ENCODE measurements at regions not wholly inside any gene's neighbourhood (a gene's known extent, or its start where the extent isn't known, plus 50 kb on each side); places are given as distances from the start of the nearest gene placed in this dataset.

- no peak overlapping the region for H2BK12ac ChIP-seq (ENCODE audit: insufficient read length, low read depth, low read length)
- no peak overlapping the region for H4K8ac ChIP-seq (replicated peaks; ENCODE audit: insufficient read length, low read depth, low read length)
- peaks cover 0 to 10% (median 0%) of the 10 kb centered on the region in 3 experiments; a peak in 4 of 7 replicates for H3K36me3 Mint-ChIP-seq (ENCODE audit: insufficient read depth in 1 of 3, low read depth in 3 of 3)
- no peaks in the 10 kb centered on the region for H3K4me1 Mint-ChIP-seq
- no peak overlapping the region for H3K4me3 Mint-ChIP-seq
- no CpG with 5 or more reads among the region's 8 CpGs for WGBS (ENCODE audit: extremely low coverage, insufficient read length, low lambda C conversion rate)
- no peaks in the 10 kb centered on the region for H3K9me3 ChIP-seq (ENCODE audit: control insufficient read depth, low read depth, low read length)
- H3K27ac ChIP-seq (ENCODE audit: insufficient read length, low read depth, low read length), result no peak overlapping the region
- TF ChIP-seq CTCF (conservative IDR thresholded peaks at IDR 0.05), result no peak
- no peaks in the 10 kb centered on the region; the same call in 1 of the 2 replicates for H3K27me3 ChIP-seq (ENCODE audit: insufficient read depth, low read length)
- H2BK120ac ChIP-seq (ENCODE audit: low read depth, low read length, poor library complexity, severe bottlenecking), result no peak overlapping the region
- H4K91ac ChIP-seq (ENCODE audit: insufficient read length, low read depth, low read length), result no peak overlapping the region
- no peak overlapping the region for H2AFZ ChIP-seq (ENCODE audit: low read length)
- no peak overlapping the region for H3K4ac ChIP-seq (ENCODE audit: low read depth, low read length)
- no peak for DNase-seq
- H2AK5ac ChIP-seq (ENCODE audit: insufficient read length, low read length), result no peak overlapping the region
- H3K23ac ChIP-seq (ENCODE audit: insufficient read length, low read depth, low read length), result no peak overlapping the region
- H3K27ac Mint-ChIP-seq, result no peak overlapping the region
- no peaks in the 10 kb centered on the region for H3K23me2 ChIP-seq (ENCODE audit: insufficient read length, low read depth, low read length, poor library complexity, severe bottlenecking)
- no peak overlapping the region for H4K5ac ChIP-seq (ENCODE audit: insufficient read length, low read depth, low read length)
- H2BK20ac ChIP-seq (ENCODE audit: low read depth, low read length, poor library complexity, severe bottlenecking), result no peak overlapping the region
- no peak overlapping the region for H3K9ac ChIP-seq (ENCODE audit: extremely low read depth, insufficient read length, low read length)
- no peak overlapping the region for H2BK15ac ChIP-seq (ENCODE audit: low read depth, low read length)
- no peak overlapping the region for H3K4me2 ChIP-seq (ENCODE audit: insufficient read depth, insufficient read length, low read length)
- H3K4me1 ChIP-seq (ENCODE audit: insufficient read depth, low read length), result no peaks in the 10 kb centered on the region
- no peak overlapping the region for H2BK5ac ChIP-seq (ENCODE audit: insufficient read length, low read length)
- no peaks in the 10 kb centered on the region for H4K20me1 ChIP-seq (ENCODE audit: control insufficient read depth, insufficient read depth, insufficient read length)
- H3K56ac ChIP-seq (ENCODE audit: insufficient read length, low read depth, low read length), result no peak overlapping the region
- H3K14ac ChIP-seq (ENCODE audit: insufficient read depth, low read length), result no peak overlapping the region
- no peak overlapping the region for H3K18ac ChIP-seq (ENCODE audit: insufficient read length, low read depth, low read length)
- H3K79me1 ChIP-seq (ENCODE audit: insufficient read depth, low read depth, low read length, poor library complexity, severe bottlenecking), result no peaks in the 10 kb centered on the region
- no peaks in the 10 kb centered on the region for H3K79me2 ChIP-seq (ENCODE audit: insufficient read depth, low read length)
- H3K9me3 Mint-ChIP-seq, result peaks cover 16 to 19% of the 10 kb centered on the region in 2 experiments
- no peak overlapping the region for H3T11ph ChIP-seq (ENCODE audit: low read length)
- peaks cover 11% of the 10 kb centered on the region for H3K27me3 Mint-ChIP-seq (ENCODE audit: low read depth)
Measured at GRCh38 chr10:130498934-130499333, 362.7 kb downstream of the GLRX3 start.

Measured in H9 (cell line).